NCI-H146 treated with DMSO at 0.1 percent for 48 hours (cell line): ENCODE measurements at regions not wholly inside any gene's neighbourhood (a gene's known extent, or its start where the extent isn't known, plus 50 kb on each side); places are given as distances from the start of the nearest gene placed in this dataset.
A peak's percentile ranks its signal among the peaks of the same experiment; 100 is the strongest.
"Not testable (repeated sequence)": the region's sequence is repeated elsewhere in the genome, so short reads cannot be mapped to it uniquely, and the experiment has no call there.

ENCODE experiments used
- DNase-seq: peaks from one replicate; lab custom pipeline; 2025; ENCODE audit not compliant: unreplicated experiment; lab: John Stamatoyannopoulos, UW

GRCh38 chr1:145553795-145554194, 54.0 kb upstream of the GPR89A start:
- not testable (repeated sequence) for DNase-seq

- DNase-seq = no peak
Measured at GRCh38 chr1:145545055-145545454, 62.7 kb upstream of the GPR89A start.

DNA sequence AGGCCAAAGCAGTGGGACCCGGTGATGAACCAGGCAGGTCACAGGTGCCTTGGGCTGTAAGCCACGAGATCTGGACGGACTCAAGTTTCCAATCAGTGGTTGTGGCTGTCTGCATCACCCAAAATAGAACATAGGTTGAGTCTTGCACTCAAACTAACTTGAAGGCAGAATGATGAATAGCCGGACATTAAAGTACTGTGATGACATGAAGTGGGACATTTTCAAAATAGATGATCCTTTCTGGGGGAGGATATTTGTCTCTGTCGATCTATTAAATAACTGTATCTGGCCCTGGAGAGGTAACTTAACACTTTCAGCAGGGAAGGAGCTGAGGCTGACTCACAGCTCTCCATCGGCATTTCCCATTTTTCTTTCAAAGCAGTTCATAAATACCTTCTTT, 66.1 kb upstream of the GPR89A start:
- DNase-seq = not testable (repeated sequence)

DNA sequence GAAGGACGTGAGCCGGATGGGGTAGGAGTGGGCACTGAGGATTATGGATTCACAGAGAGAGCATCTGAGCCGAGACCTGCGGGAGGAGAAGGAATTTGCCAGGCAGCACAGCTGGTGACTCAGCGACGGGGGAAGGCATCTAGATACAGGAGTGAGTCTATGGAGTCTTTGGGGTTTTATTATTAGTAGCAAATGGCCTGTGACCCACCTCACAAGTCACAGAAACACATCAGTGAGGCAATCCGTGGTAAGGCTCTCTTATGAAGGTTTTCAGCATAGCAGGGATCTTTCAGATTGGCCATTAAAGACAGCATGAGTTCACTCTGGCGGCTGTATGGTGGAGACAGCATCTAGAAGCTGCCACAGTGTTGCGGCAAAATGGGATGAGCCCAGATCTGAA, 66.5 kb upstream of the GPR89A start:
- DNase-seq = not testable (repeated sequence)

DNA sequence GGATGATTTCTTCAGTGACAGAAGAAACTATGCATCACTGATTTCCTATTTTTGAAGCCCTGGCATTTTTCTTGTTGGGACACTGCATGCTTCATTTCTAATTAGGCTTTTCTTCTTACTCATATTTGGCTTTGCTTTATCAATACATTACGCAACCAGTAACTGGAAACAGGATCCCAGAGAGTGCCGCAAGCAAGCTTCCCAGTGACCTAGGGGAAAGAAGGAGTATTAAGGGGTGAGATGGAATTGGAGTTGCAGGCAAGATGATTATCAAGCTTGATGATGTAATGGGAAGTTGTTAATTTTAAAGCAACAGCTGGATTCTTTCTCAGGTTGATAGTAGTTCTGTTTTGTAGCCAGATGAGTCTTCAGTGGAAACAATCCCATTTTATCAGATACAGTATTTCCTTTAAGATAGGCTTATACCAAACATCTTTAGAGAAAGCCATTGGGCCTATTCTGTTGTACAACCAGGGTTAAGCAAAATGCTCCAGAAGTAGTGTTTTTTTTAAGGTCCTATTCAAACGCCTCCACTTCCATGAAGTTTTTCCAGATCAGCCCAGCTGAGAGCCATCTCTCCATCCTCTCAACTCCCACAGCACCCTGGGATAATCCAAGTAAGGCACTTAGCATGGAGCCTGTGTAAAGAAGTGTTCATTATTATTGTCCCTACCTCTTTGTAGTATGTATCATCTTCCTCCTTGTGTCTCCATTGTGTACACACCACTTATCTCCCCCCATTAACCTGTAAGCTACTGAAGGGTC, 69.5 kb upstream of the GPR89A start:
- DNase-seq = not testable (repeated sequence)

DNA sequence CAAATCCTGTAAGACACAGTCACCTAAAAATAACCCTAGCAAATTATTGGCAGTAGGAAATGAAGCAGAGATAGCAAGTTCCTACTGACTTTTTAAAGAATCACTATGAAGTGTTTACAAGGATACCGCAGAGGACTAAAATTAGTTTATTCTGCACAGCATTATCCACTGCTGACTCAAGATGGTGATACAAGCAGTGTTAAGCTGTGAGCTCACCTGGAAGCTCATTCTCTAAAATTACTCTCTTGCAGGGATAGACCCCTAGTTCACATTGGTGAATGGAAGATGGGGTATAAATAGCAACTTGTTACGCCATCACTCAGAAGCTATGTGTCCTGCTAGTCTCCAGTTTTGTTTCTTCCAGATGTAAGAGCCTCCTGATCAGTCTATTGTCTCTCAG, 70.8 kb upstream of the GPR89A start:
- DNase-seq = not testable (repeated sequence)

GRCh38 chr1:145535461-145535860, 72.3 kb upstream of the GPR89A start:
- DNase-seq = not testable (repeated sequence)

GRCh38 chr1:145528068-145528564, 79.7 kb upstream of the GPR89A start:
- not testable (repeated sequence) for DNase-seq

DNA sequence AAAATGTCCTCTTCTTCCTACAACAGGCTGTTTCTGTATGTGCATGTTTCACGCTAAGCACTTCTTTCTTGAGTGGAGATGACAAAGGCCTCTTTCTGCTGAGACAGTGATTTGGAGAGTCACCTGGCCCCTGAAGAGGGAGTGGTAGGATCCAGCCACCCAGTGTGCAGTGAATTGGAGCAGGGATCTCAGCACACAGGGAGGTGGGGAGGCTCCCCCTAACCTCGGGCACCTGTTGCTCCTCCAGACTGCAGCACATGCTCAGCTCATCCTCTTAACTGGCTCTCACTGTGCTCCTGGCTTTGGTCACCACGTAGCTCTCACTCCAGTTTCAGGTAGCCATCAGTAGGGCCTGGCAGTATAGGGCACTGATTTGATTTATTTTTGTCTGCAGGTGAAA, 87.6 kb upstream of the GPR89A start:
- DNase-seq = not testable (repeated sequence)

GRCh38 chr1:145519302-145519701, 88.5 kb upstream of the GPR89A start:
- not testable (repeated sequence) for DNase-seq

DNA sequence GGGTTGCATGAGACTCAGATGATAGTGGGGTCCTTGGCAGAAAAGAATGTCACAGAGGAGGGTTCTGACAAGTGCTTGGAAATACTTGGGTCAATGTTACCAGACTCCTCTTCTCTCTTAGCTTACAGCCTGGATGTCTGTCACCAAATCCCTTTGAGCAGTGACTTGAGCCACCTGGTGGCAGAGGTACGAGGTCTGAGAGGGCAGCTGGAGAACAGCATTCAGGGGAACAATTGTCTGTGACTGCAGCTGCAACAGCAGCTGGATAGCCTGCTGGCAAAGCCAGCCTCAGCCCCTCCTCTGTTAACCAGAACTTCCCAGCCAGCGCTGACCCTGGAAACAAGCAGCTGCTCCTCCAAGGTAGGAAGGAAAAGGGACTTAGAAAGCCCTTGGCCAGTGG, 87.6 kb upstream of the NBPF20 start:
- DNase-seq = peak; percentile 18

DNA sequence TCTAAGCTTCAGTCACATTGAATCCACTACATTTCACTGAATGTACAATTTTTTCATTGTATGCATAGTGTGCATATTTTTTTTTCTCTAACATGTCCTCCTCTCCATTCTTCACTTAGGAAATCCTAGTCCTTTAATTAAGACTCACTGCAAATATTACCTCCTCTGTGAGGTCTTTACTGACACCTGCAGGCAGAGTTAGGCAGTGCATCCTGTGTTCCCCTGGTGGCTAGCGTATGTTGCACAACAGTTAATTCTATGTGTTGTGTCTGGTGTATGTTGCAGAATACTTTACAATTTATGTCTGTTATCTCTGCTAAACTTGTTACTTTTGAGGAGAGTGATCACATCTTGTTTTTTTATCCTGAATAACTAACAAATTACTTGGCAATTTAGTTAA, 82.7 kb upstream of the NBPF20 start:
- DNase-seq = not testable (repeated sequence)

DNA sequence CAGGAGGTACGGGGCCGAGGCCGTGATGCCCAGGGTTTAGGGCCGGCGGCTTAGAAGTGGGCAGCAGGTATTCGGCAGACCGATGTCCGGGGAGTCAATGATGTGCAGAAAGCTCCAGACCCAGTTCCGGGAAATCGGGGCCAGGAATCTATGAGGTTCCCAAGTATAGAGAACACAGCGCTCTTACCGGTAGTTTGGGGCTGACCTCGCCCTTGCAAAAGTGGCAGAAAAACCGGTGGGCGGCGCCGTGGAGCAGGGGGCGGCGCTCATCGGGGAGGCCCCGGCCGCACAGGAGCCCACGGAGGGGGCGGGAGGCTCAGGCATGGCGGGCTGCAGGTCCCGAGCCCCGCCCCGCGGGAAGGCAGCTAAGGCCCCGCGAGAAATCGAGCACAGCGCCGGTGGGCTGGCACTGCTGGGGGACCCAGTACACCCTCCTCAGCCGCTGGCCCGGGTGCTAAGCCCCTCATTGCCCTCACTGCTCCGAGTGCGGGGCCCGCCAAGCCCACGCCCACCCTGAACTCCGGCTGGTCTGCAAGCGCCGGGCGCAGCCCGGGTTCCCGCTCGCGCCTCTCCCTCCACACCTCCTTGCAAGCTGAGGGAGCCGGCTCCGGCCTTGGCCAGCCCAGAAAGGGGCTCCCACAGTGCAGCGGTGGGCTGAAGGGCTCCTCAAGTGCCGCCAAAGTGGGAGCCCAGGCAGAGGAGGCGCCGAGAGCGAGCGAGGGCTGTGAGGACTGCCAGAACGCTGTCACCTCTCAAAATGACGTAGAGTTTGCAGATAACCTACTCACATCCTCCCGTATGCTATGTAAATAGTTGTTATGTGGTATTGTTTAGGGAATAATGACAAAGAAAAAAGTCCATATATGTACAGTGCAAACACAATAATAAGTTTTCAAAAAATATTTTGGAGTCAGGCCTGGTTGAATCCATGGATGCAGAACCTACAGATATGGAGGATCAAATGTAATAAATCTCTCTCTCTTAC, 80.6 kb upstream of the NBPF20 start:
- not testable (repeated sequence) for DNase-seq

DNA sequence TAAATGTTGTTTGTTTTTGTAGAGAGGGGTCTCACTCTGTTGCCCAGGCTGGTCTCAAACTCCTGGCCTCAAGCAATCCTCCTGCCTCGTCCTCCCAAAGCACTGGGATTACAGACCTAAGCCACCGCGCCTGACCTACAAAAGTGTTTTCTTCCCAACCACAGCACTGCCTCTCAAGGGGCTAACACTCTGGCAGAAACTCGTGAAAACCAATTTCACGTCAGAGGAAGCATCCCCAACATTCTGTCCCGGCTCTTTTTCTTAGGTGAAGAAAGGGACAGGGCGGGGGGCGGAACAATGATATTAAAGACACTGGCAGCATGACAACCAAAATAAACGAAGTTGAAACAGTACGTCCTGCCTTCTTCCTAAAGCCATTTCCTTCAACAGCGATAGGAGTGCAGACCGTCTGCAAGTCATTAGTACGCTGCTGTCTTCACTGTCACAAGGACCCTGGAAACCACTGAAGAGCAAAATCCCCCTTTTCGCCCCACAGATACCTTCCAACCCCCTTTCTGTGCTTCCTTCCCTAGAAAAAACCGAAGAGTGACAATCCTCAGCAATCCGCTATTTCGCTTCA, 79.5 kb upstream of the NBPF20 start:
- not testable (repeated sequence) for DNase-seq

DNA sequence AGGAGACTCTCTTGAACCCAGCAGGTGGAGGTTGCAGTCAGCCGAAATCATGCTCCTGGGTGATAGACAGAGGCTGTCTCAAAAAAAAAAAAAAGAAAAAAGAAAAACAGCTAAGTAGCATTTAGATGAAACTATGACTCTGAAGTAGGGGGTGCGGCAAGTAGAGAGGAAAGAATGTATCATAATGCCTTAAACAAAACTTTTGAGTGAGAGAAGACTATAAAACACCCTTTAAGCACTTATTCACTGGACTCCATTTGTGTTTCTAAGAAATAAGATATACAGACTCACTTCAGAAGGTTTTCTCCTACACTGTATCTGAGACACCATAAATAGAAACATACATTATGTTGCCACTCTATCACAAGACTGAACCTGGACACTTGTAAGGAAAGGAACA, 78.9 kb upstream of the NBPF20 start:
- not testable (repeated sequence) for DNase-seq

DNA sequence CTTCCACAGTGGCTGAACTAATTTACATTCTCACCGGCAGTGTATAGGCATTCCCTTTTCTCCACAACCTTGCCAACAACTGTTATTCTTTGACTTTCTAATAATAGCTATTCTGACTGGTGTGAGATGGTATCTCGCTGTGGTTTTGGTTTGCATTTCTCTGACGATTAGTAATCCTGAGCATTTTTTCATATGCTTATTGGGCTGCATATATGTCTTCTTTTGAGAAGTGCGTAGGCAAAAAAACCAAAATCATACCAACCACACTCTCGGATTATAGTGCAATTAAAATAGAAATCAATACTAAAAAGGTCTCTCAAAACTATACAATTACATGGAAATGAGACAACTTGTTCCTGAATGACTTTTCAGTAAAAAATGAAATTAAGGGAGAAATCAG, 74.8 kb upstream of the NBPF20 start:
- DNase-seq = not testable (repeated sequence)

DNA sequence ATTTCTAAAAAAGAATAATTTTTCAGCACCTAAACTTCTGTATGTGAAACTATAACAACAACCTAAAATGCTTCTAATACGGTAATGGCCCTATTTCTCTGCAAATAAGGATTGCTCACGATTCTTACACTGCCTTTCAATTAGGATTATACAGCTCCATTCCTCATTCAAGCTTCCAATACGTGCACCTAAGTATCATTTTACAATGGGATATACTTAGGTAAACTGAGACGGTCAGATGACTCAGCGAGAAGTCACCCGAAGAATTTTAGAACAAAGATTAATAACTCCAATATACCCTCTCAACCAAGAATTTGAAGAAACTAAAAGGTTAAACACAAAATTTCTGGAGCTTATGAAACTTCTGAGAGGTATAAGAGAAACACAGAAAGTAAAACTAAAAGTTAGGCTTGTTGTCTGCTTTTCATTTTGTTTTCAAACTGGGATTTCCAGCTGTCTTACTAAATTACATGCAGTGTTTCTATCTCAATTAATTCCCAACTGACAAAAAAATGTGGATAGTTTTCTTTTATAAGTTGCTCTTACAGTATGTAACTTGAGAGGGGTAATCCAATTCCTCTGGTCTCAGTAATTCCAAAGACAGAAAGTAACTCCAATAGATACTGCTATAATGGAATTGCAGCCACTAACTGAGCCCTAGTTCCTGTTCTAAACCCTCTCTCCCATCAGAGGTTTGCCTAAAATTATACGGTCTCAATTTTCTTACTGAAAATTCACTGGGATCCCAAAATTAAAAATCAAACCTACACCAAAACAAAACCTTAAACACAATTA, 69.9 kb upstream of the NBPF20 start:
- DNase-seq = not testable (repeated sequence)

DNA sequence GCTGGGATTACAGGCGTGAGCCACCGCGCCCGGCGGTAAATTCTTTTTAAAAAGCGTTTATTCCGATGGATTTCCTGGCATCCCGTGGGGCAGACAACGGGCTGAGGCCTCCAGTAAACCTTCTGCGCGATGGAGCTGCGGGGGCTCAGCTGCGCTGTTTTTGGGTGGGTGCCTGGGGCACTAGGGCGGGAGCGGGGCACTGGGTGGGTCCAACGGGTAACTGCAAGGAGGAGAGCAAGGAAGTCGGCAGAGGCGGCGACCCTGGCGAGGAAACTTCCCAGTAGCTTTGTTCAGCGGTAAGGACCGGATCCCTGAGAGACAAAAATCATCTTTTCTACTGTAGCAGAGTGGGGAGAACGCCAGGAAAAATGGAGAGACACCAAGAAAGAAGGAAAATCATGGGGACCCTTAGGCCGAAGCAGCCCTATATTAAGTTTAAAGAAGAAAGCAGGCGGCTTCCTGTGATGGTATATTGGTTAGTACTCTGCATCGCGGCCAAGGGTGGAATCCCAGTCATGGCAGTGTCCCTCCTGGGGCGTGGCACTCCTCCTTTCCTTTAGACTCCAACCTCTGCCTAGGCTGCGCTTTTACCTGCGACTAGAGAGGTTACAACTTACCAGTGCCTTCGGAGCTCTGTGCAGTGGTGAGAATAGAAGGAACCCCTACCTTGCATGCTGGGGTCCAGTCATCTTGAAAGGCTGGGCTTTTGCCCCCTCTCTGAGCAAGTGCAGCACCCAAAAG, 63.0 kb upstream of the NBPF20 start:
- not testable (repeated sequence) for DNase-seq

DNA sequence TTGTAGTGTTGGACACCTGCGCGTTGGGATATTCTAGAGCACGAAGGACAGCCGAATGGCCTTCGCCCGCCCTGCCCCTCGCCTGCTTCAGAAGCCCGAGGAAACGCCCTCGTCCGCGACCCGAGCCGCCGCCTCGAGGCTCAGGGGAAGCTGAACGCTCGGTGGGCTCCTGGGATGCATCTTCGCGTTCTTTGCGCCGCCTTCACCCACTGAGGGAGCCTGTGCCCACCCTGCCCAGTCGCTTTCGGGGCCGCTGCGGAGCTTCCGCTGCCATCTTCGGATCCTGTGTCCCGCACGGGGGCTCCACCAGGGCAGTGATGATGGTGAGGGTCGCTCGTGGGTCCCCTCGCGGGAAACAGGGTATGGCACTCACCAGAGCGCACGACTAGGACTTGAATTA, 61.8 kb upstream of the NBPF20 start:
- DNase-seq = not testable (repeated sequence)

DNA sequence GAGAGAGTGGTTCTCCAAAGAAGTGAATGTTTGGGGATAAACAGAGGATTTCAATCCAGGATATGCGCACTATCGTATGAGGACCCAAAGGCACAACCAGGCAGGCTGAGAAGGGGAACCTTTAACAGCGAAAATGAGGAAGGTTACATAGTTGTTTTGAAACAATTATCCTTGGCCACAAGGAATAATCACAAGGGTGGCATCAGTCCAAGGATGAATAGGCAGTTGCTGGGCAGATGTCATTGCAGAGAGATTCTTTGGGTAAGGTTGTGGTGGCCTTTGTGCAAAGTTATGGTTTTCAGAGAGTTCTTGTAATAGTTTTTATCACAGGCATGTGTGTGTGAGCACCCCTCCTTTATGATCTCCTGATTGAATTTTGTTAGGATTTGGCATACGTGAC, 58.9 kb upstream of the NBPF20 start:
- not testable (repeated sequence) for DNase-seq
